ENCODE measurements at regions not wholly inside any gene's neighbourhood (a gene's known extent, or its start where the extent isn't known, plus 50 kb on each side); places are given as distances from the start of the nearest gene placed in this dataset.

- Histone ChIP-seq H3K36me3 (ENCODE audit: control insufficient read depth in 4 of 4, insufficient read depth in 3 of 4, low read depth in 1 of 4, low read length in 3 of 4) (no peaks in the 10 kb centered on the region), H3K9me3 (ENCODE audit: control insufficient read depth in 4 of 4, low read length in 3 of 4) (no peaks in the 10 kb centered on the region), H3K4me3 (ENCODE audit: low read depth in 1 of 3, low read length in 3 of 3) (no peak overlapping the region), H3K4me1 (ENCODE audit: control insufficient read depth in 4 of 4, insufficient read depth in 4 of 4, low read length in 3 of 4) (no peaks in the 10 kb centered on the region), H3K27ac (ENCODE audit: low read depth in 1 of 2, low read length in 2 of 2) (no peak overlapping the region), H3K27me3 (ENCODE audit: control insufficient read depth in 4 of 4, insufficient read depth in 4 of 4, low read length in 3 of 4) (no peaks in the 10 kb centered on the region), H3K9ac (ENCODE audit: low read depth in 1 of 2, low read length in 2 of 2) (no peak overlapping the region)
- DNase-seq (ENCODE audit: low spot score): no peak
- 72% methylated on average over 4 of the region's 4 CpGs for WGBS
- TF ChIP-seq HNF4A (conservative IDR thresholded peaks at IDR 0.05) (no peak), REST (IDR thresholded peaks at IDR 0.05) (no peak), GABPA (IDR thresholded peaks at IDR 0.05 in 1 of 2, conservative IDR thresholded peaks at IDR 0.05 in 1 of 2) (no peak), FOXA2 (IDR thresholded peaks at IDR 0.05) (no peak), JUND (IDR thresholded peaks at IDR 0.05) (no peak), SP1 (IDR thresholded peaks at IDR 0.05) (no peak), EGR1 (IDR thresholded peaks at IDR 0.05; ENCODE audit: low read depth in 2 of 2) (no peak), CTCF (IDR thresholded peaks at IDR 0.05; ENCODE audit: low read depth, low read length, missing input control) (no peak), YY1 (IDR thresholded peaks at IDR 0.05) (no peak), TAF1 (conservative IDR thresholded peaks at IDR 0.05) (no peak), RAD21 (IDR thresholded peaks at IDR 0.05) (no peak), MAX (IDR thresholded peaks at IDR 0.05) (no peak), RXRA (IDR thresholded peaks at IDR 0.05) (no peak), ZBTB33 (IDR thresholded peaks at IDR 0.05) (no peak), ATF3 (IDR thresholded peaks at IDR 0.05) (no peak), HNF4G (IDR thresholded peaks at IDR 0.05) (no peak), NR2F2 (IDR thresholded peaks at IDR 0.05) (no peak)
These were observed 559.3 kb downstream of the ADCYAP1 start for GRCh38 chr18:1463981-1464380.
